HepG2 (cell line): ENCODE measurements at regions not wholly inside any gene's neighbourhood (a gene's known extent, or its start where the extent isn't known, plus 50 kb on each side); places are given as distances from the start of the nearest gene placed in this dataset.

ENCODE experiments used
- FOXC1 ChIP-seq: sonication (generic); formaldehyde crosslinking; IDR thresholded peaks from 2 replicates; pipeline ENCODE4 v1.8.0; 2022; ENCODE audit warnings: mild to moderate bottlenecking, missing genetic modification reagents, borderline replicate concordance
- FOXK1 ChIP-seq: sonication (generic); formaldehyde crosslinking; IDR thresholded peaks from 2 replicates; pipeline ENCODE4 v1.4.0; 2020; ENCODE audit warnings: low read depth, missing genetic modification reagents, borderline replicate concordance
- IKZF1 ChIP-seq: fragments of 450-650 bp; IDR thresholded peaks from 2 replicates; pipeline ENCODE4 v1.7.1; 2016
- KDM5A ChIP-seq: fragments of 200-600 bp; sonication (generic); IDR thresholded peaks from 2 replicates; pipeline ENCODE4 v1.7.0; 2018; ENCODE audit warnings: antibody characterized with exemption, mild to moderate bottlenecking, low read length, borderline replicate concordance
- MAFG ChIP-seq: sonication (generic); formaldehyde crosslinking; IDR thresholded peaks from 2 replicates; pipeline ENCODE4 v1.5.1; 2020; ENCODE audit warnings: mild to moderate bottlenecking, missing genetic modification reagents
- SIX4 ChIP-seq: sonication (generic); formaldehyde crosslinking; IDR thresholded peaks from 2 replicates; pipeline ENCODE4 v1.4.0; 2020; ENCODE audit warnings: missing genetic modification reagents
- ZNF24 ChIP-seq: fragments of 450-650 bp; IDR thresholded peaks from 2 replicates; pipeline ENCODE4 v1.6.1; 2017; ENCODE audit warnings: antibody characterized with exemption, mild to moderate bottlenecking
- ZNF615 ChIP-seq: sonication (generic); formaldehyde crosslinking; IDR thresholded peaks from 2 replicates; pipeline ENCODE4 v1.5.0; 2020; ENCODE audit warnings: mild to moderate bottlenecking, missing genetic modification reagents, borderline replicate concordance
- ZNF703 ChIP-seq: sonication (generic); formaldehyde crosslinking; IDR thresholded peaks from 2 replicates; pipeline ENCODE4 v1.5.1; 2020; ENCODE audit warnings: missing genetic modification reagents, mild to moderate bottlenecking, moderate library complexity, borderline replicate concordance
- TF ChIP-seq, protein P1 (sequence below): sonication (generic); formaldehyde crosslinking; IDR thresholded peaks from 2 replicates; pipeline ENCODE4 v1.4.0; 2020; ENCODE audit warnings: missing genetic modification reagents, borderline replicate concordance
- TF ChIP-seq, protein P2 (sequence below): sonication (generic); formaldehyde crosslinking; IDR thresholded peaks from 2 replicates; pipeline ENCODE4 v1.5.0; 2020; ENCODE audit warnings: missing genetic modification reagents
- TF ChIP-seq, protein P3 (sequence below): sonication (generic); formaldehyde crosslinking; IDR thresholded peaks from 2 replicates; pipeline ENCODE4 v1.8.1; 2022; ENCODE audit warnings: mild to moderate bottlenecking, missing genetic modification reagents
- TF ChIP-seq, protein P4 (sequence below): sonication (generic); formaldehyde crosslinking; IDR thresholded peaks from 2 replicates; pipeline ENCODE4 v1.4.0; 2020; ENCODE audit warnings: missing genetic modification reagents, borderline replicate concordance

DNA sequence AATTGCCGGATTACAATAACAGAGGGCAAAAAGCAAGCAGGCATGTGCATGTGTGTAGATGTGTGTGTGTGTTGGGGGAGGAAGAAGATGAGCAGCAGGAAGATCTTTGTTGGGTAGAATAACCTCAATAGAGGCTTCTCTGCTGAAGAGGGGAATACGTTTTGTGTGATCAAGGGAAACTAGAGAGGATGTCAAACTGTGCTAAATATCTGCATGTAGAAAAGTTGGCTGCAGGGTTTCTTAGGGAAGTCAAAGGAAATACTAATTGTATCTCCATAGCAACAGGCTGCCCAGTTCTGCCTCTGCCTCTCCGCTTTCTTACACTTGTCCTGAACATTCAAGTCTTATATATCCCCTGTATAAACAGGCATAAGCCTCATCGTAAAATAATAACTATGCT is 190.1 kb upstream of the RND3 start (continued):
- TF ChIP-seq, protein P1, sequence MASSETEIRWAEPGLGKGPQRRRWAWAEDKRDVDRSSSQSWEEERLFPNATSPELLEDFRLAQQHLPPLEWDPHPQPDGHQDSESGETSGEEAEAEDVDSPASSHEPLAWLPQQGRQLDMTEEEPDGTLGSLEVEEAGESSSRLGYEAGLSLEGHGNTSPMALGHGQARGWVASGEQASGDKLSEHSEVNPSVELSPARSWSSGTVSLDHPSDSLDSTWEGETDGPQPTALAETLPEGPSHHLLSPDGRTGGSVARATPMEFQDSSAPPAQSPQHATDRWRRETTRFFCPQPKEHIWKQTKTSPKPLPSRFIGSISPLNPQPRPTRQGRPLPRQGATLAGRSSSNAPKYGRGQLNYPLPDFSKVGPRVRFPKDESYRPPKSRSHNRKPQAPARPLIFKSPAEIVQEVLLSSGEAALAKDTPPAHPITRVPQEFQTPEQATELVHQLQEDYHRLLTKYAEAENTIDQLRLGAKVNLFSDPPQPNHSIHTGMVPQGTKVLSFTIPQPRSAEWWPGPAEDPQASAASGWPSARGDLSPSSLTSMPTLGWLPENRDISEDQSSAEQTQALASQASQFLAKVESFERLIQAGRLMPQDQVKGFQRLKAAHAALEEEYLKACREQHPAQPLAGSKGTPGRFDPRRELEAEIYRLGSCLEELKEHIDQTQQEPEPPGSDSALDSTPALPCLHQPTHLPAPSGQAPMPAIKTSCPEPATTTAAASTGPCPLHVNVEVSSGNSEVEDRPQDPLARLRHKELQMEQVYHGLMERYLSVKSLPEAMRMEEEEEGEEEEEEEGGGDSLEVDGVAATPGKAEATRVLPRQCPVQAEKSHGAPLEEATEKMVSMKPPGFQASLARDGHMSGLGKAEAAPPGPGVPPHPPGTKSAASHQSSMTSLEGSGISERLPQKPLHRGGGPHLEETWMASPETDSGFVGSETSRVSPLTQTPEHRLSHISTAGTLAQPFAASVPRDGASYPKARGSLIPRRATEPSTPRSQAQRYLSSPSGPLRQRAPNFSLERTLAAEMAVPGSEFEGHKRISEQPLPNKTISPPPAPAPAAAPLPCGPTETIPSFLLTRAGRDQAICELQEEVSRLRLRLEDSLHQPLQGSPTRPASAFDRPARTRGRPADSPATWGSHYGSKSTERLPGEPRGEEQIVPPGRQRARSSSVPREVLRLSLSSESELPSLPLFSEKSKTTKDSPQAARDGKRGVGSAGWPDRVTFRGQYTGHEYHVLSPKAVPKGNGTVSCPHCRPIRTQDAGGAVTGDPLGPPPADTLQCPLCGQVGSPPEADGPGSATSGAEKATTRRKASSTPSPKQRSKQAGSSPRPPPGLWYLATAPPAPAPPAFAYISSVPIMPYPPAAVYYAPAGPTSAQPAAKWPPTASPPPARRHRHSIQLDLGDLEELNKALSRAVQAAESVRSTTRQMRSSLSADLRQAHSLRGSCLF (CRISPR knock-in tag), result no peak
- TF ChIP-seq ZNF24, result no peak
- TF ChIP-seq, protein P2, sequence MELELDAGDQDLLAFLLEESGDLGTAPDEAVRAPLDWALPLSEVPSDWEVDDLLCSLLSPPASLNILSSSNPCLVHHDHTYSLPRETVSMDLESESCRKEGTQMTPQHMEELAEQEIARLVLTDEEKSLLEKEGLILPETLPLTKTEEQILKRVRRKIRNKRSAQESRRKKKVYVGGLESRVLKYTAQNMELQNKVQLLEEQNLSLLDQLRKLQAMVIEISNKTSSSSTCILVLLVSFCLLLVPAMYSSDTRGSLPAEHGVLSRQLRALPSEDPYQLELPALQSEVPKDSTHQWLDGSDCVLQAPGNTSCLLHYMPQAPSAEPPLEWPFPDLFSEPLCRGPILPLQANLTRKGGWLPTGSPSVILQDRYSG (CRISPR knock-in tag), result no peak
- TF ChIP-seq FOXC1, result no peak
- TF ChIP-seq IKZF1, result no peak
- no peak for TF ChIP-seq ZNF703 (CRISPR knock-in tag)
- no peak for TF ChIP-seq MAFG
- TF ChIP-seq, protein P3, sequence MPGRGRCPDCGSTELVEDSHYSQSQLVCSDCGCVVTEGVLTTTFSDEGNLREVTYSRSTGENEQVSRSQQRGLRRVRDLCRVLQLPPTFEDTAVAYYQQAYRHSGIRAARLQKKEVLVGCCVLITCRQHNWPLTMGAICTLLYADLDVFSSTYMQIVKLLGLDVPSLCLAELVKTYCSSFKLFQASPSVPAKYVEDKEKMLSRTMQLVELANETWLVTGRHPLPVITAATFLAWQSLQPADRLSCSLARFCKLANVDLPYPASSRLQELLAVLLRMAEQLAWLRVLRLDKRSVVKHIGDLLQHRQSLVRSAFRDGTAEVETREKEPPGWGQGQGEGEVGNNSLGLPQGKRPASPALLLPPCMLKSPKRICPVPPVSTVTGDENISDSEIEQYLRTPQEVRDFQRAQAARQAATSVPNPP, result no peak
- TF ChIP-seq ZNF615 (CRISPR knock-in tag), result no peak
- TF ChIP-seq FOXK1 (CRISPR knock-in tag), result no peak
- no peak for TF ChIP-seq KDM5A
- TF ChIP-seq, protein P4, sequence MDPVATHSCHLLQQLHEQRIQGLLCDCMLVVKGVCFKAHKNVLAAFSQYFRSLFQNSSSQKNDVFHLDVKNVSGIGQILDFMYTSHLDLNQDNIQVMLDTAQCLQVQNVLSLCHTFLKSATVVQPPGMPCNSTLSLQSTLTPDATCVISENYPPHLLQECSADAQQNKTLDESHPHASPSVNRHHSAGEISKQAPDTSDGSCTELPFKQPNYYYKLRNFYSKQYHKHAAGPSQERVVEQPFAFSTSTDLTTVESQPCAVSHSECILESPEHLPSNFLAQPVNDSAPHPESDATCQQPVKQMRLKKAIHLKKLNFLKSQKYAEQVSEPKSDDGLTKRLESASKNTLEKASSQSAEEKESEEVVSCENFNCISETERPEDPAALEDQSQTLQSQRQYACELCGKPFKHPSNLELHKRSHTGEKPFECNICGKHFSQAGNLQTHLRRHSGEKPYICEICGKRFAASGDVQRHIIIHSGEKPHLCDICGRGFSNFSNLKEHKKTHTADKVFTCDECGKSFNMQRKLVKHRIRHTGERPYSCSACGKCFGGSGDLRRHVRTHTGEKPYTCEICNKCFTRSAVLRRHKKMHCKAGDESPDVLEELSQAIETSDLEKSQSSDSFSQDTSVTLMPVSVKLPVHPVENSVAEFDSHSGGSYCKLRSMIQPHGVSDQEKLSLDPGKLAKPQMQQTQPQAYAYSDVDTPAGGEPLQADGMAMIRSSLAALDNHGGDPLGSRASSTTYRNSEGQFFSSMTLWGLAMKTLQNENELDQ (CRISPR knock-in tag), result no peak
- TF ChIP-seq SIX4 (CRISPR knock-in tag), result no peak
